B cell (primary cell): ENCODE measurements at regions not wholly inside any gene's neighbourhood (a gene's known extent, or its start where the extent isn't known, plus 50 kb on each side); places are given as distances from the start of the nearest gene placed in this dataset.

Experiments used
- ATAC-seq: fragments of 200-7000 bp; cut with Tn5 transposase; one replicate; pipeline ENCODE4 v1.10.0; 2021; ENCODE audit warnings: low read depth, mild to moderate bottlenecking, moderate number of reproducible peaks, moderate library complexity
- CTCF ChIA-PET: fragments of 350-600 bp; sonication (Branson Sonifier 250); formaldehyde crosslinking; loops from one replicate; lab custom pipeline; 2021; ENCODE audit warnings: antibody characterized with exemption, inconsistent platforms; lab: Charles Lee
- POLR2A ChIA-PET: fragments of 350-600 bp; sonication (Branson Sonifier 250); formaldehyde crosslinking; loops from one replicate; lab custom pipeline; 2021; ENCODE audit warnings: antibody characterized with exemption; lab: Charles Lee
- DNase-seq: peaks from one replicate; pipeline ENCODE4 v3.0.0; 2013
- H2AFZ ChIP-seq: 2 replicates; pipeline ENCODE4 v1.6.1; 2012; ENCODE audit warnings: mild to moderate bottlenecking, low read depth, low read length; ENCODE audit not compliant: insufficient read depth, poor library complexity, severe bottlenecking
- H3K27ac ChIP-seq, 2 donors: 1 replicate in 1 of 2; 2 replicates in 1 of 2; pipeline ENCODE4 v1.5.1; 2012 to 2013; ENCODE audit warnings: low read length in 2 of 2, mild to moderate bottlenecking in 2 of 2, moderate library complexity in 1 of 2
- H3K27me3 ChIP-seq, 4 experiments: fragments of 200-600 bp in 1 of 4; sonication (generic) in 1 of 4; replicated peaks in 1 of 4; 1 replicate in 2 of 4; 2 replicates in 2 of 4; pipeline versions ENCODE4 v1.6.1 to v1.7.0; 2013 to 2016; ENCODE audit warnings: low read length in 3 of 4, mild to moderate bottlenecking in 2 of 4, mixed read lengths in 1 of 4, moderate library complexity in 1 of 4; ENCODE audit not compliant: insufficient read depth in 4 of 4, control insufficient read depth in 3 of 4; ENCODE audit errors: control extremely low read depth in 1 of 4
- H3K36me3 ChIP-seq, 2 experiments: replicated peaks in 1 of 2; 1 replicate in 1 of 2; 2 replicates in 1 of 2; pipeline versions ENCODE4 v1.6.1 to v1.7.1; 2013; ENCODE audit warnings: low read length in 1 of 2; ENCODE audit not compliant: insufficient read depth in 2 of 2, control insufficient read depth in 1 of 2; ENCODE audit errors: control extremely low read depth in 1 of 2, extremely low read depth in 1 of 2
- H3K4me1 ChIP-seq, 2 donors: fragments of 200-600 bp in 1 of 2; sonication (generic) in 1 of 2; 1 replicate in 1 of 2; 2 replicates in 1 of 2; pipeline versions ENCODE4 v1.5.1 to v1.6.1; 2013 to 2017; ENCODE audit warnings: low read length in 2 of 2; ENCODE audit not compliant: control insufficient read depth in 2 of 2, insufficient read depth in 2 of 2
- H3K4me2 ChIP-seq: replicated peaks from 2 replicates; pipeline ENCODE3; 2012; ENCODE audit warnings: mild to moderate bottlenecking, low read depth, low read length; ENCODE audit not compliant: poor library complexity, severe bottlenecking
- H3K4me3 ChIP-seq, 5 experiments: fragments of 200-600 bp in 1 of 5; sonication (generic) in 1 of 5; 1 replicate in 3 of 5; 2 replicates in 2 of 5; pipeline versions ENCODE4 v1.5.1 to v1.7.0; 2011 to 2016; ENCODE audit warnings: low read length in 4 of 5, mild to moderate bottlenecking in 4 of 5, low read depth in 2 of 5, control low read depth in 1 of 5, moderate library complexity in 1 of 5; ENCODE audit not compliant: insufficient read depth in 1 of 5; ENCODE audit errors: control extremely low read depth in 1 of 5, extremely low read depth in 1 of 5
- H3K79me2 ChIP-seq: fragments of 200-600 bp; sonication (generic); one replicate; pipeline ENCODE4 v1.6.0; 2016; ENCODE audit warnings: low read length; ENCODE audit not compliant: control insufficient read depth, insufficient read depth
- H3K9ac ChIP-seq: fragments of 200-600 bp; sonication (generic); 2 replicates; pipeline ENCODE4 v1.6.1; 2017; ENCODE audit warnings: mild to moderate bottlenecking, low read length, moderate library complexity
- H3K9me3 ChIP-seq, 3 donors: one replicate each; pipeline versions ENCODE4 v1.6.1 to v1.7.1; 2013; ENCODE audit warnings: low read length in 2 of 3; ENCODE audit not compliant: control insufficient read depth in 2 of 3, insufficient read depth in 1 of 3; ENCODE audit errors: control extremely low read depth in 1 of 3
- H4K20me1 ChIP-seq: 2 replicates; pipeline ENCODE4 v1.6.0; 2012; ENCODE audit warnings: mild to moderate bottlenecking, low read length; ENCODE audit not compliant: insufficient read depth, control insufficient read depth, poor library complexity, severe bottlenecking
- H3K27ac Mint-ChIP-seq: one replicate; pipeline ENCODE4 v1.8.0; 2021; ENCODE audit warnings: mixed read lengths
- H3K27me3 Mint-ChIP-seq: one replicate; pipeline ENCODE4 v1.8.0; 2021; ENCODE audit warnings: mixed read lengths
- H3K4me1 Mint-ChIP-seq: one replicate; pipeline ENCODE4 v1.8.0; 2021; ENCODE audit warnings: mixed read lengths
- H3K4me3 Mint-ChIP-seq: one replicate; pipeline ENCODE4 v1.8.0; 2021; ENCODE audit warnings: mixed read lengths
- H3K9me3 Mint-ChIP-seq: one replicate; pipeline ENCODE4 v1.8.0; 2022; ENCODE audit warnings: mixed read lengths; ENCODE audit not compliant: insufficient read depth
- EZH2 ChIP-seq: IDR thresholded peaks from 2 replicates; pipeline ENCODE4 v1.6.1; 2012; ENCODE audit warnings: borderline replicate concordance, low read depth, mild to moderate bottlenecking, moderate library complexity, low read length; ENCODE audit not compliant: insufficient read depth, poor library complexity, severe bottlenecking
- WGBS: methylation state at CpG from one replicate; pipeline ENCODE4 v1.1.5; 2013; ENCODE audit warnings: missing lambda C conversion rate; ENCODE audit not compliant: insufficient coverage; 5-methylcytosine and 5-hydroxymethylcytosine counted together
- intact Hi-C: fragments of 100-400 bp; cut with micrococcal nuclease; formaldehyde crosslinking; loops from one replicate; pipeline ENCODE4 v1.10.0; 2022
- TF ChIP-seq, protein P1 (sequence below): fragments of 200-600 bp; IDR thresholded peaks from one replicate; pipeline ENCODE4 v1.8.0; 2022; ENCODE audit warnings: antibody characterized with exemption, mild to moderate bottlenecking

DNA sequence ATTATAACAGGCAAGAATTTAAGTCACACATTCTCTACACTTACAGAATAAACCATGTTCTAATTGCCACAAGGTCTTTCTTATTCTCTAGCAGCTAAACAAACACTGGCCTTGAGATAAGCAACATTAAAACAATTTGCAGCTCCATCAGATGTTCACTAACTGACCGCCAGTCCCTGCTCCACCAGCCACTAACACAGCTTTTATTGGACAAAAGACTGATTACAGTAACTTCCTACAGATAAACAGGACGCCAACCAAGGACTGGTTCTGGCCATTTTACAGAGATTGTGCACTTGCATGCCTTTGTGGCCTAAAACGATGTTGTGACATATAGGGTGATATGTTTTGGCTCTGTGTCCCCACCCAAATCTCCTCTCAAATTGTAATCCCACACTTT, 388.9 kb upstream of the LRRC4C start:
- ATAC-seq (no peak), DNase-seq (no peak)
- ChIA-PET POLR2A (no interaction called here), CTCF (no interaction called here)
- H3K4me3 Mint-ChIP-seq: no peak overlapping the region
- H3K9me3 Mint-ChIP-seq: no peaks in the 10 kb centered on the region
- H2AFZ ChIP-seq: no peak overlapping the region
- WGBS: 71% methylated on average over 1 of the region's 3 CpGs
- H4K20me1 ChIP-seq: no peaks in the 10 kb centered on the region
- intact Hi-C loops: no loop called here
- H3K4me3 ChIP-seq: no peak overlapping the region
- H3K36me3 ChIP-seq: no peaks in the 10 kb centered on the region
- no peaks in the 10 kb centered on the region for H3K79me2 ChIP-seq
- H3K27ac Mint-ChIP-seq: no peak overlapping the region
- peaks cover 0 to 4% (median 0%) of the 10 kb centered on the region in 3 donors for H3K9me3 ChIP-seq
- no peaks in the 10 kb centered on the region for H3K27me3 ChIP-seq
- TF ChIP-seq, protein P1, sequence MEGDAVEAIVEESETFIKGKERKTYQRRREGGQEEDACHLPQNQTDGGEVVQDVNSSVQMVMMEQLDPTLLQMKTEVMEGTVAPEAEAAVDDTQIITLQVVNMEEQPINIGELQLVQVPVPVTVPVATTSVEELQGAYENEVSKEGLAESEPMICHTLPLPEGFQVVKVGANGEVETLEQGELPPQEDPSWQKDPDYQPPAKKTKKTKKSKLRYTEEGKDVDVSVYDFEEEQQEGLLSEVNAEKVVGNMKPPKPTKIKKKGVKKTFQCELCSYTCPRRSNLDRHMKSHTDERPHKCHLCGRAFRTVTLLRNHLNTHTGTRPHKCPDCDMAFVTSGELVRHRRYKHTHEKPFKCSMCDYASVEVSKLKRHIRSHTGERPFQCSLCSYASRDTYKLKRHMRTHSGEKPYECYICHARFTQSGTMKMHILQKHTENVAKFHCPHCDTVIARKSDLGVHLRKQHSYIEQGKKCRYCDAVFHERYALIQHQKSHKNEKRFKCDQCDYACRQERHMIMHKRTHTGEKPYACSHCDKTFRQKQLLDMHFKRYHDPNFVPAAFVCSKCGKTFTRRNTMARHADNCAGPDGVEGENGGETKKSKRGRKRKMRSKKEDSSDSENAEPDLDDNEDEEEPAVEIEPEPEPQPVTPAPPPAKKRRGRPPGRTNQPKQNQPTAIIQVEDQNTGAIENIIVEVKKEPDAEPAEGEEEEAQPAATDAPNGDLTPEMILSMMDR: no peak
- no peak for TF ChIP-seq EZH2
- no peaks in the 10 kb centered on the region for H3K4me1 ChIP-seq
- H3K4me1 Mint-ChIP-seq: no peaks in the 10 kb centered on the region
- no peaks in the 10 kb centered on the region for H3K27me3 Mint-ChIP-seq
- no peak overlapping the region for H3K4me2 ChIP-seq
- no peak overlapping the region for H3K27ac ChIP-seq
- no peak overlapping the region for H3K9ac ChIP-seq

DNA sequence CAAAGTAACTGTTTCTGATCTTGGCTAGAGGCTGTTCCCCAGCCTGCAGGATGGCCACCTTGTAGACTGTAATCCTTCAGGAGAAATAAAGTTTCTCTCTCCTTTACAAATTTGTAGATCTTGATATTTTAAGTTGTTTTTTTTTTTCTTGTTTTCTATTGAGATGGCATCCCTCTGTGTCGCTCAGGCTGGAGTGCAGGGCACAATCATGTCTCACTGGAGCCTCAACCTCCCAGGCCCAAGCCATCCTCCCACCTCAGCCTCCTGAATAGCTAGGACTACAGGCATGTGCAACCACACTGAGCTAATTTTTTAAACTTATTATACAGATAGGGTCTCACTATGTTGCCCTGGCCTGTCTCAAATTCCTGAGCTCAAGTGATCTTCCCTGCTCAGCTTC, 389.8 kb upstream of the LRRC4C start:
- Histone ChIP-seq H3K27me3 (no peaks in the 10 kb centered on the region), H4K20me1 (no peaks in the 10 kb centered on the region), H2AFZ (no peak overlapping the region), H3K9ac (no peak overlapping the region), H3K4me1 (no peaks in the 10 kb centered on the region), H3K4me3 (no peak overlapping the region), H3K79me2 (no peaks in the 10 kb centered on the region), H3K27ac (no peak overlapping the region), H3K36me3 (no peaks in the 10 kb centered on the region), H3K4me2 (no peak overlapping the region), H3K9me3 (no peaks in the 10 kb centered on the region)
- POLR2A ChIA-PET: no interaction called here
- no peak overlapping the region for H3K27ac Mint-ChIP-seq
- ATAC-seq (no peak), DNase-seq (no peak)
- WGBS: 50% methylated on average over 1 of the region's 1 CpG
- no peak overlapping the region for H3K4me3 Mint-ChIP-seq
- CTCF ChIA-PET: no interaction called here
- peaks cover 3% of the 10 kb centered on the region for H3K9me3 Mint-ChIP-seq
- TF ChIP-seq, protein P1: no peak
- no peak for TF ChIP-seq EZH2
- H3K27me3 Mint-ChIP-seq: no peaks in the 10 kb centered on the region
- intact Hi-C loops: no loop called here
- H3K4me1 Mint-ChIP-seq: no peaks in the 10 kb centered on the region
